ENCODE measurements at regions not wholly inside any gene's neighbourhood (a gene's known extent, or its start where the extent isn't known, plus 50 kb on each side); places are given as distances from the start of the nearest gene placed in this dataset.

GRCh38 chr10:21290499-21291160 lies 234.9 kb downstream of the SKIDA1 start:
- Histone ChIP-seq H4K20me1 (ENCODE audit: insufficient read depth) (no peaks in the 10 kb centered on the region), H3K9ac (ENCODE audit: low read length) (no peak overlapping the region), H3K4me2 (ENCODE audit: low read length) (no peak overlapping the region), H3K27me3 (ENCODE audit: insufficient read depth, low read depth, low read length) (no peaks in the 10 kb centered on the region), H3K79me2 (replicated peaks; ENCODE audit: insufficient read depth, low read length) (no peaks in the 10 kb centered on the region), H3K36me3 (ENCODE audit: insufficient read depth, low read length) (no peaks in the 10 kb centered on the region), H3K9me2 (ENCODE audit: insufficient read depth, low read length) (no peaks in the 10 kb centered on the region), H2AFZ (ENCODE audit: low read depth, low read length) (no peak overlapping the region), H3K9me3 (ENCODE audit: low read length) (no peaks in the 10 kb centered on the region), H3K27ac (ENCODE audit: low read length) (no peak overlapping the region), H3F3A (ENCODE audit: insufficient read depth, low read length, poor library complexity, severe bottlenecking) (no peaks in the 10 kb centered on the region), H3K4me3 (ENCODE audit: low read length) (no peak overlapping the region)
- TF ChIP-seq EZH2 (IDR thresholded peaks at IDR 0.05; ENCODE audit: borderline replicate concordance, insufficient read depth, low read length, poor library complexity, severe bottlenecking) (no peak), POLR2AphosphoS5 (IDR thresholded peaks at IDR 0.05) (no peak), REST (IDR thresholded peaks at IDR 0.05; ENCODE audit: borderline replicate concordance) (no peak), SMC3 (conservative IDR thresholded peaks at IDR 0.05; ENCODE audit: poor library complexity) (no peak), MXI1 (conservative IDR thresholded peaks at IDR 0.05; ENCODE audit: poor library complexity, severe bottlenecking) (no peak), TAF1 (IDR thresholded peaks at IDR 0.05; ENCODE audit: low read depth) (no peak), CTCF (IDR thresholded peaks at IDR 0.05; ENCODE audit: poor library complexity, severe bottlenecking) (no peak), EP300 (conservative IDR thresholded peaks at IDR 0.05; ENCODE audit: poor library complexity, severe bottlenecking) (no peak)

DNA sequence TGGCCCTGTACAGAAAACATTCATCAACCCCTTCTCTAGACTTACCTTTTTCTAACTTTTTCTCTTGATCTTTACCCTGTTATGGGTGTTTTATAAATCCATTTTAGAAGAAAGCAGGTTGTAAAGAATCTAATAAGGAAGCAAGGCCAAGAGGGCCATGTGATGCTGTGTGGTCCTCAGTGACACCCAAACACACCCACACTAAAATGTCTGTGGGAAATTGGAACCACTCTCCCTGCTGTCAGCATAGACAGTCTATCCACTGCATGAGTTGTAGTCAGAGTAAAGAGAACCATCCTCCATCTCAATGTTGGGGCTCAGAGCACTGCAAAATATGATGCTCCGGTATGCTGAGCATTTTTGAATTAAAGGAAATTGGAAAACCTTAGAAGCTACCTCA lies 235.5 kb downstream of the SKIDA1 start:
- Histone ChIP-seq H3F3A (ENCODE audit: insufficient read depth, low read length, poor library complexity, severe bottlenecking) (no peaks in the 10 kb centered on the region), H3K27me3 (ENCODE audit: insufficient read depth, low read depth, low read length) (no peaks in the 10 kb centered on the region), H3K27ac (ENCODE audit: low read length) (no peak overlapping the region), H4K20me1 (ENCODE audit: insufficient read depth) (no peaks in the 10 kb centered on the region), H3K9me3 (ENCODE audit: low read length) (no peaks in the 10 kb centered on the region), H3K4me3 (ENCODE audit: low read length) (no peak overlapping the region), H2AFZ (ENCODE audit: low read depth, low read length) (no peak overlapping the region), H3K36me3 (ENCODE audit: insufficient read depth, low read length) (no peaks in the 10 kb centered on the region), H3K9me2 (ENCODE audit: insufficient read depth, low read length) (no peaks in the 10 kb centered on the region), H3K9ac (ENCODE audit: low read length) (no peak overlapping the region), H3K79me2 (replicated peaks; ENCODE audit: insufficient read depth, low read length) (no peaks in the 10 kb centered on the region), H3K4me2 (ENCODE audit: low read length) (no peak overlapping the region)
- TF ChIP-seq SMC3 (conservative IDR thresholded peaks at IDR 0.05; ENCODE audit: poor library complexity), result no peak
- TF ChIP-seq CTCF (IDR thresholded peaks at IDR 0.05; ENCODE audit: poor library complexity, severe bottlenecking), result no peak
- TF ChIP-seq POLR2AphosphoS5 (IDR thresholded peaks at IDR 0.05), result no peak
- no peak for TF ChIP-seq EZH2 (IDR thresholded peaks at IDR 0.05; ENCODE audit: borderline replicate concordance, insufficient read depth, low read length, poor library complexity, severe bottlenecking)
- no peak for TF ChIP-seq RAD21 (conservative IDR thresholded peaks at IDR 0.05)
- TF ChIP-seq REST (IDR thresholded peaks at IDR 0.05; ENCODE audit: borderline replicate concordance), result no peak
- no peak for TF ChIP-seq MXI1 (conservative IDR thresholded peaks at IDR 0.05; ENCODE audit: poor library complexity, severe bottlenecking)
- no peak for TF ChIP-seq EP300 (conservative IDR thresholded peaks at IDR 0.05; ENCODE audit: poor library complexity, severe bottlenecking)
- TF ChIP-seq TAF1 (IDR thresholded peaks at IDR 0.05; ENCODE audit: low read depth), result no peak
